HG02588 (cell line): ENCODE measurements at regions not wholly inside any gene's neighbourhood (a gene's known extent, or its start where the extent isn't known, plus 50 kb on each side); places are given as distances from the start of the nearest gene placed in this dataset.
"Not testable (repeated sequence)": the region's sequence is repeated elsewhere in the genome, so short reads cannot be mapped to it uniquely, and the experiment has no call there.

Source experiments
- ATAC-seq: cut with Tn5 transposase; IDR thresholded peaks from one replicate; pipeline ENCODE4 v1.9.1; 2021; ENCODE audit warnings: mild to moderate bottlenecking, moderate library complexity; ENCODE audit not compliant: unreplicated experiment

- ATAC-seq: no peak
These were observed 1109.7 kb upstream of the FLRT2 start for GRCh38 chr14:84420221-84420620.

DNA sequence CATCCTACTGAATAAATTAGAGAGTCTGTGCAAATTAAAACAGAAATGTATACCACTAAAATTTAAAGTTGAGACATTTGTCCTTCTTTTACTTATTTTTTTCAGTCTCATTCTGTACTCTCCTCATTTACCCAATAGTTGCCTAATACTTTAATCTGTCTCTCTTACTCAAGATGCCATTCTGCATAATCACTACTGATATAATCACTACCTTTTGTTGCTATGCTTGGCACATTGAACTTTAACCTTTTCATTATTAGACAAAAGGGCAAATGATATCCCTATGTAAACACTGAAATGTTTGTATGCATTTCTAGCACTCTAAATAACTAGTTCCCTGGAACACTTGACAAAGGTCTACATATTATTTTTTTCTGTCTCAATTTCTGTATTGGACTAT is 1108.3 kb upstream of the FLRT2 start:
- no peak for ATAC-seq

DNA sequence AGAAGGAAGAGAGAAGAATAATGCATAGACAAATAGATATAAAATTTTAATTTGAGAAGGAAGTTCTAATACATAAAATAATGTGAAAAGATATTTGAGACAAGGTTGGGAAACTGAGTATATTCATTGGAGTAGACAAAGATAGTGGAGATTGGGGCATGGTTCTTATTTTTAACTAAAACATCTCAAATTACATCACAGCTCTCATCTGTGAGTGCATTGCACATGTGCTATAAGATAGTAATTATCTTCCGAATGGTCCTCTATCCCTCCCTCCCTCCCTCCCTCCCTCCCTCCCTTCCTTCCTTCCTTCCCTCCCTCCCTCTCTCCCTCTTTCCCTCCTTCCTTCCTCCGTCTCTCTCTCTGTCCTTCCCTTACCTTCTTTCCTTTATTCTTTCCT is 1104.0 kb upstream of the FLRT2 start:
- ATAC-seq: no peak

GRCh38 chr14:84432676-84433075 is 1097.3 kb upstream of the FLRT2 start:
- ATAC-seq: no peak

GRCh38 chr14:84433961-84434360 is 1096.0 kb upstream of the FLRT2 start:
- ATAC-seq: no peak

- no peak for ATAC-seq
These were observed 1094.1 kb upstream of the FLRT2 start for GRCh38 chr14:84435820-84436324.

DNA sequence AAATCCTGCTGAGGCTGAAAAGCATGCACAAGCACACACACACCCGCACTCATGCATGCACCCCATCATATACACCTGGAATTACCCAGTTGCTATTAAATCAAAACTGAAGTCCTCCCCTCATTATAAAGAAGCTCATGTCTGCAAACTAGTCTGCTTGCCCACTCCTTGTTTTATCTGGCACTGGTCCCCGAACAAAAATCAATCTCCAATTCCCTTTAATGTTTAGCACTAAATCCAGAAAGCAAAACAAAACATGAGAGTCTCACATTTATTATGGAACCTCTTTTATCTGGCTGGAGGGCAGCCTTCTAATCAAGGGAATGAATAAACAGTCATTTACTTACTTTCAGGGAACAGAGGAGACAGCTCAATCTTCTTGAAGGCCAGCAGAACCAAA is 1093.4 kb upstream of the FLRT2 start:
- ATAC-seq: no peak

DNA sequence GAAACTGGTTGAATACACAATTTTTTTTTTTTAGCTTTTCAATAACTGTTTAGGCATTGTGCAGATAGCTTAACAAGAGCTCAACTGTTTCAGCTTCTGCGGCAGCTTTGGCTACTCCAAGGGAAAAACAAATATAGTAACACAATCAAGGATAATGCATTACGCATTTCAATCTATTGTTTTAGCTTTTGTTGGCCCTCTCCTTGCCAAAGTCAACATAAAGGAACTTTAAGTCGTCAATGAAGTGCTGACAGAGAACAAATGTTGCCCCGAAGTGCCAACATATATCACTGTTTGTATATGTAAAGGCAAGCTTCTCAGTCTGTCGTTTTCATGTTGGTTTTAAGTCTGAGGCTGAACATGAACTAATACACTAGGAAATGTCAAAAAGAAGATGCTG is 1087.4 kb upstream of the FLRT2 start:
- ATAC-seq: no peak

DNA sequence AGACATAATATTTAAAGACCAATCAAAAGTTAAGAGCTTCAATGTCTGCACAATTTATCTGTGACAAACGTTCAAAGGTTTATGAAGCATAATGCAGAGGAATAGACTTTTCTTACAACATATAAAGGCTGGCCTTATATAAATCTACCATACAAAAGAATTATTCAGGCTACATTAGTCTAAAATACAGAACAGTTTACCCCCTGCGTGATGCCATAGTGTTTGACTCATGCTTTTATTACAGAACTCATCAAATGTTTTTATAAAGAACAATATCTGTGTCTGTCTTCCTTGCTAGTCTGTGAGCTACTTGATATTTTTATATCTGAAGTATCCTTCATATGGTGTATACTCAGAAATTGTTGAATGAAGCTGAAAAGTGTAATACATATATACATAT is 1084.5 kb upstream of the FLRT2 start:
- no peak for ATAC-seq

DNA sequence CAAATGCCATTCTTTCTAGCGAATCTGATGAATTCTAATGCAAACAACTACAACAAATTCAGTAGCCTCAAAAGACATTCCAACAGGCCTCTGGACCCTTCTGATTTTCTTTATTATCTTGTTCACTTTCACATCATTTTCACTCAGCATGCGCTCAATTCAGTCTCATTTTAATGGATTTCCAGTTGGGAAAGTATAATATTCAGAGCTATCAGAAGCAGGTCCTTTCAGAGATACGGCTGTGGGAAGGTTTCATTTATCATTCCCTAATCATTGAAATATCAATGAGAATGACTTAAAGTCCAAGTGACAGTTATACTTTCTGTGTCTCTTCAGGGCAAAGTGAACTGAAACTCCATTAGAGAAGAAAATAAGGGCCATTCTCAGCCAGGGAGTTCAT is 1083.7 kb upstream of the FLRT2 start:
- ATAC-seq: no peak

DNA sequence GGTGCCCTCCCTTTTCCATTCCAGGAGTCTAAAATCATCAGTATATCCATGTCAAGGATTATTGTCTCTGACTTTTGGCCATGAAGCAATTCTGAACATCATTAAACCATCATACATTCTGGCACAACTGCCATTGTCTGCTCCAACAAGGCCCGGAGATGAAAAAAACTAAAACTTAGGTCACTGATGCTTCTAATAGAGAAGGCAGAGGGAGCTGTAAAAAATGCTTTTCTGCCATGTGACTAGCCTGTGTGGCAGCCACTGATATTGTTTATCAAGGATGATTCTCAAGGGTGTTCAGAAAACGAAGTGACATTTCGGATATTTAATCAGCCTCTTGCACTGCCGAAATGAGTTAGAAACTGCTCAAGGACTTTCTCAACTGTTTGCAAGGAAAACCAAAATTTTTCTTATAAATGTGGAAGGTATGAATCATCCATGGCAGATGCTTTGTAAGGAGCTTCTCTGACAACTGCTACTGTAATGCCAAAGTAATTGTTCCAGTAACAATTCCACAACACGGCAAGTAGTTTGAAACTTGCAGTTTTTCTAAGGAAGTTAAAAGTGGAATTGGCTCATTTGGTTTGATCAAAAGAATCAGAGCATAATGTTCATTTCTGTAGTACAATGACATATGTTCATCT is 1076.5 kb upstream of the FLRT2 start:
- no peak for ATAC-seq

GRCh38 chr14:84454114-84454513 is 1075.8 kb upstream of the FLRT2 start:
- ATAC-seq: no peak

- ATAC-seq: no peak
These were observed 1073.0 kb upstream of the FLRT2 start for GRCh38 chr14:84456946-84457345.

DNA sequence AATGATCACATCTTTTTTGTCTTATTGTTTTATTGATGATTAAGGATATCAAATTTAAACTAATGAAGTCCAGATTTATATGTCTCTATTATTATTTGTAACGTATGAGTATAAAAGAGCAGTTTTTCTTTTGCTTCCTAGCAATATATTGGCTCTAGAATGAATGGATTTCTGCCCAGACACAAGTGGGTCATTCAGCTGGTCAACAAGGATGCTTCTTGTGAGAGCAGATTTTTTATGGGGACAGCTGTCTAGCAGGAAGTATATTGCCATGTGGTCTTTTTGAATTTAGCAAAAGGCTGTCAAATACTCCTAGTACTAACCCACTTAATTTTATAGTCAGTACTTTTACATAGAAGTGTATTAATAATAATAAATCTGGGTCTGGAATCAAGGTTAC is 1071.1 kb upstream of the FLRT2 start:
- ATAC-seq: no peak

- no peak for ATAC-seq
These were observed 1064.1 kb upstream of the FLRT2 start for GRCh38 chr14:84465880-84466279.

DNA sequence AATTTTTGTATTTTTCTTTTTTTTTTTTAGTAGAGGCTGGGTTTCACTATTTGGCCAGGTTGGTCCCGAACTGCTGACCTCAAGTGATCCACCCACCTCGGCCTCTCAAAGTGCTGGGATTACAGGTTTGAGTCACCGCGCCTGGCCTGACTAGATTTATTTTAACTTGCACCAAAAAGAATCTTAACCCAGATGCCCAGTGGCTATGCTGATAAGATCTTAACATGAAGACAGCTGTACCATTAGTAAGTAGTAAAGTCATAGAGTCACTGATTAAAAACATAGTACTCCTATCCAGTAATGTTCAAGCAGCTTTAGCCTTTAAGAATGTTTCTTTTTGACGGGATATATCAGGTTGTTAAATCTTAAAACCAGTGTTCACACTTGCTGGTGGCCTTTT is 1061.8 kb upstream of the FLRT2 start:
- ATAC-seq: no peak

DNA sequence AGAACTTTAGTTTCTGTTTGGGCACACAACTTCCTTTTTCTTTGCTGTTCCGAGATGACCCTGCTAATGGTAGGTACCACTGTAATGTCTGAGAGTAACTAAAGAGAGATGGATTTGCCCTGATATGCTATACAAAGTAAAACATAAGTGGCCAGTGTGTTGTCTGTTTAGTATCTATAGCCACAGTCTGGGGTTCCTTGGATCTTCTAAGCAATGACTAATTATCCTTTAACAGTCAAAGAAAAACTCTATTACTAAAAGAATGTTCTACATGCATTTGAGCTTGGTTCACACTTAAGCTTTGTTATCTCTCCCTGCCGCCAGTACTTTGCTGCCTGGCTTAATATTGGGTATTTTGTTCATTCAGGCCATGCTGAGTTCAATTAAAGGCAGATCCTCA is 1051.9 kb upstream of the FLRT2 start:
- no peak for ATAC-seq

DNA sequence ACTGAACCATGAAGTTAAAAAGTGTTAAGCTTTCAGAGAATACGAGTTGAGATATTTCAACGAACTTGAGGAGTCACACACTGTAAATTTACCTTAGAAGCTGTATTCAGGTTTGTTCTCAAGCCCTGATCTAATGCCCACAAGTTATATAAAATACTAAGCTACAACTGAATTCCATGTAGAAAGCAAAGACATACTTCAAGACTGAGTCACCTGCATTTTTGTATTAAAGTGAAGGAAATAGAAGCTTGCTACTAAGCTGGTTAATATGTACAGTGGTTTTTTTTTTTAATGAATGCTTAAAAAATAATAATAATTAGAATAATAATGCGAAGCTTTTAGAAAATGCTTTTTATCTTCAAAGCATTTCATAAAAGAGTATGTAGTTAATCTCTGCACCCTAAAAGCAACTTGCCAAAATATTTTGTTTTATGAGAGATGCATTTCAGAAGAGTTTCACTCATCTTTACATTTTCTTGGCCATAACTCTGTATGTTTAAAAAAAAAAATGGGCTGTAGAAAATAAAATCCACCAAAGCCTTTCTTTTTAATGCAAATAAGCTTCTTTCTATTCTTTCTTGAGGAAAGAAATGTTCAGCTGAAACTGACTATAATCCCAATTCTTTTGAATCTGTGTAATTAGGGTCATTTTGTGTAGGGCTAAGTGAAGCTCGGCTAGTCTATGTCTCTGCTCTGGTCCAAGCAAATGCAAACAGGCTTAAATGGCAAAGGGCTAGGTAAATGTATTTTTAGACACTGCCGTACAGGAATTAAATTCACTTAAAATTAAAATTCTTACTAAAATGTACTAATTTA is 1047.5 kb upstream of the FLRT2 start:
- ATAC-seq: no peak

- ATAC-seq: no peak
These were observed 1046.9 kb upstream of the FLRT2 start for GRCh38 chr14:84483072-84483420.

GRCh38 chr14:84484243-84484642 is 1045.7 kb upstream of the FLRT2 start:
- not testable (repeated sequence) for ATAC-seq

- ATAC-seq: no peak
These were observed 1044.9 kb upstream of the FLRT2 start for GRCh38 chr14:84485036-84485435.

- ATAC-seq: no peak
These were observed 1039.9 kb upstream of the FLRT2 start for GRCh38 chr14:84490081-84490480.

DNA sequence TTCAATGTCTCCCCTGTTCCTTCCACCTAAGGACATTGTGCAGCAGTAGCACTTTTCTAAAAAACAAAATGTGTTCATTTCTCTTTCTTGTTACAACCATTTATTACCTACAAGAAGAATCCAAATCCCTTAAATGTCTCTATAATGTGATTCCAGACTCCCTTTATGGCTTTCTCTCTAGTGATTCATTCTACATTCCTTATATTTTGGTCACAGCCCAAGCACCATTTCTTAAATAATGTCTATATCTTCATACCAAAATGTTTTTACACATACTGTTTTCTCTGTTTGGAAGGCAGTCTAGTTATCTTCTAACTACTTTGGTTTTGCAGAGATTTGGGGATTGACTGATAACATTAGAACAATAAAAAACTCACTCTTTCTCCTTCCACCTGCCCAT is 1037.3 kb upstream of the FLRT2 start:
- ATAC-seq: no peak
